Muscle layer of colon (tissue), 2 donors: ENCODE measurements at regions not wholly inside any gene's neighbourhood (a gene's known extent, or its start where the extent isn't known, plus 50 kb on each side); places are given as distances from the start of the nearest gene placed in this dataset.
"Not testable (repeated sequence)": the region's sequence is repeated elsewhere in the genome, so short reads cannot be mapped to it uniquely, and the experiment has no call there.

Experiments used
- H3K27ac ChIP-seq: one replicate; pipeline ENCODE4 v1.7.0; 2013; ENCODE audit warnings: low read depth, mild to moderate bottlenecking, low read length, moderate library complexity
- H3K27me3 ChIP-seq, 2 donors: one replicate each; pipeline ENCODE4 v1.7.0; 2013; ENCODE audit warnings: low read length in 2 of 2, mild to moderate bottlenecking in 2 of 2; ENCODE audit not compliant: insufficient read depth in 2 of 2, control insufficient read depth in 1 of 2
- H3K36me3 ChIP-seq: one replicate; pipeline ENCODE4 v1.7.0; 2013; ENCODE audit warnings: mild to moderate bottlenecking, low read length; ENCODE audit not compliant: insufficient read depth
- H3K4me1 ChIP-seq: one replicate; pipeline ENCODE4 v1.7.0; 2013; ENCODE audit warnings: mild to moderate bottlenecking, low read length; ENCODE audit not compliant: insufficient read depth
- H3K4me3 ChIP-seq, 2 donors: one replicate each; pipeline ENCODE4 v1.7.0; 2013; ENCODE audit warnings: low read length in 2 of 2, low read depth in 1 of 2, mild to moderate bottlenecking in 1 of 2, moderate library complexity in 1 of 2
- H3K9ac ChIP-seq: one replicate; pipeline ENCODE4 v1.7.0; 2013; ENCODE audit warnings: low read length
- H3K9me3 ChIP-seq: one replicate; pipeline ENCODE4 v1.7.0; 2013; ENCODE audit warnings: mild to moderate bottlenecking, low read length
- donor health status: abdominal sarcoma.
- donor health status: Adenocarcinoma of cecum.

- not testable (repeated sequence) for H3K36me3 ChIP-seq, H3K9me3 ChIP-seq, H3K9ac ChIP-seq, H3K27ac ChIP-seq
- H3K4me3 ChIP-seq = peak overlapping the region; percentile 1 to 49
- H3K27me3 ChIP-seq = peaks cover 22 to 41% of the 10 kb centered on the region in 2 donors
- H3K4me1 ChIP-seq = peaks cover 18% of the 10 kb centered on the region
Measured at GRCh38 chr17:64776720-64777414, 114.8 kb upstream of the SMURF2 start.

- Histone ChIP-seq H3K4me1 (peaks cover 18% of the 10 kb centered on the region), H3K36me3 (no peaks in the 10 kb centered on the region), H3K9me3 (no peaks in the 10 kb centered on the region), H3K27me3 (peaks cover 22 to 34% of the 10 kb centered on the region in 2 donors), H3K27ac (no peak overlapping the region), H3K4me3 (no peak overlapping the region), H3K9ac (no peak overlapping the region)
Measured at GRCh38 chr17:64775701-64776570, 113.8 kb upstream of the SMURF2 start.

- H3K9me3 ChIP-seq = no peaks in the 10 kb centered on the region
- H3K4me3 ChIP-seq = no peak overlapping the region
- no peak overlapping the region for H3K9ac ChIP-seq
- no peak overlapping the region for H3K27ac ChIP-seq
- peaks cover 18% of the 10 kb centered on the region for H3K4me1 ChIP-seq
- H3K36me3 ChIP-seq = no peaks in the 10 kb centered on the region
- H3K27me3 ChIP-seq = peaks cover 21 to 25% of the 10 kb centered on the region in 2 donors
Measured at GRCh38 chr17:64774888-64775540, 112.9 kb upstream of the SMURF2 start.

GRCh38 chr17:64773836-64774761 is 112.0 kb upstream of the SMURF2 start:
- Histone ChIP-seq H3K27ac (no peak overlapping the region), H3K4me3 (no peak overlapping the region)

GRCh38 chr17:64773386-64773835 is 111.3 kb upstream of the SMURF2 start:
- peaks cover 15% of the 10 kb centered on the region for H3K4me1 ChIP-seq
- H3K36me3 ChIP-seq = no peaks in the 10 kb centered on the region
- no peak overlapping the region for H3K4me3 ChIP-seq
- peaks cover 8 to 9% of the 10 kb centered on the region in 2 donors for H3K27me3 ChIP-seq
- H3K9ac ChIP-seq = no peak overlapping the region
- H3K9me3 ChIP-seq = no peaks in the 10 kb centered on the region
- no peak overlapping the region for H3K27ac ChIP-seq

More at GRCh38 chr17:64773836-64774761, 112.0 kb upstream of the SMURF2 start:
- Histone ChIP-seq H3K9ac (no peak overlapping the region), H3K36me3 (no peaks in the 10 kb centered on the region), H3K27me3 (peaks cover 12 to 16% of the 10 kb centered on the region in 2 donors), H3K4me1 (peaks cover 15% of the 10 kb centered on the region), H3K9me3 (no peaks in the 10 kb centered on the region)

GRCh38 chr17:64772845-64773299 is 110.8 kb upstream of the SMURF2 start:
- Histone ChIP-seq H3K4me3 (no peak overlapping the region), H3K4me1 (peaks cover 9% of the 10 kb centered on the region), H3K27me3 (peaks cover 3 to 4% of the 10 kb centered on the region in 2 donors), H3K36me3 (no peaks in the 10 kb centered on the region), H3K27ac (no peak overlapping the region), H3K9me3 (no peaks in the 10 kb centered on the region), H3K9ac (no peak overlapping the region)

GRCh38 chr17:64771980-64772844 is 110.1 kb upstream of the SMURF2 start:
- no peak overlapping the region for H3K4me3 ChIP-seq
- peaks cover 3% of the 10 kb centered on the region for H3K4me1 ChIP-seq
- H3K27ac ChIP-seq = no peak overlapping the region

GRCh38 chr17:64769712-64770111 is 107.6 kb upstream of the SMURF2 start:
- no peaks in the 10 kb centered on the region for H3K36me3 ChIP-seq
- H3K9me3 ChIP-seq = no peaks in the 10 kb centered on the region
- no peak overlapping the region for H3K4me3 ChIP-seq
- no peaks in the 10 kb centered on the region for H3K4me1 ChIP-seq
- H3K9ac ChIP-seq = no peak overlapping the region
- H3K27me3 ChIP-seq = no peaks in the 10 kb centered on the region
- H3K27ac ChIP-seq = no peak overlapping the region

More at GRCh38 chr17:64771980-64772844, 110.1 kb upstream of the SMURF2 start:
- H3K27me3 ChIP-seq = no peaks in the 10 kb centered on the region
- no peaks in the 10 kb centered on the region for H3K9me3 ChIP-seq
- H3K36me3 ChIP-seq = no peaks in the 10 kb centered on the region
- H3K9ac ChIP-seq = no peak overlapping the region

- Histone ChIP-seq H3K36me3 (no peaks in the 10 kb centered on the region), H3K27me3 (no peaks in the 10 kb centered on the region), H3K9me3 (no peaks in the 10 kb centered on the region), H3K9ac (no peak overlapping the region), H3K4me1 (no peaks in the 10 kb centered on the region), H3K4me3 (no peak overlapping the region), H3K27ac (no peak overlapping the region)
Measured at GRCh38 chr17:64767269-64767997, 105.3 kb upstream of the SMURF2 start.
